ENCODE measurements at regions not wholly inside any gene's neighbourhood (a gene's known extent, or its start where the extent isn't known, plus 50 kb on each side); places are given as distances from the start of the nearest gene placed in this dataset.

- H2BK120ac ChIP-seq (ENCODE audit: low read depth, low read length, poor library complexity, severe bottlenecking), result no peak overlapping the region
Observed at GRCh38 chr6:15715060-15715459, 52.2 kb upstream of the DTNBP1 start.

More at GRCh38 chr6:15715060-15715459, 52.2 kb upstream of the DTNBP1 start:
- no peak for DNase-seq
- H3K14ac ChIP-seq (ENCODE audit: insufficient read depth, low read length), result no peak overlapping the region
- no peaks in the 10 kb centered on the region for H4K20me1 ChIP-seq (ENCODE audit: control insufficient read depth, insufficient read depth, insufficient read length)
- no peak overlapping the region for H2AK5ac ChIP-seq (ENCODE audit: insufficient read length, low read length)
- no peaks in the 10 kb centered on the region for H3K27me3 Mint-ChIP-seq (ENCODE audit: low read depth)
- H3K23ac ChIP-seq (ENCODE audit: insufficient read length, low read depth, low read length), result no peak overlapping the region
- peaks cover 2 to 19% (median 10%) of the 10 kb centered on the region in 3 experiments for H3K36me3 Mint-ChIP-seq (ENCODE audit: insufficient read depth in 1 of 3, low read depth in 3 of 3)
- H3K27ac ChIP-seq (ENCODE audit: insufficient read length, low read depth, low read length), result no peak overlapping the region
- no peaks in the 10 kb centered on the region for H3K79me2 ChIP-seq (ENCODE audit: insufficient read depth, low read length)
- H4K5ac ChIP-seq (ENCODE audit: insufficient read length, low read depth, low read length), result no peak overlapping the region
- H2BK20ac ChIP-seq (ENCODE audit: low read depth, low read length, poor library complexity, severe bottlenecking), result no peak overlapping the region
- H2AFZ ChIP-seq (ENCODE audit: low read length), result no peak overlapping the region
- H3K79me1 ChIP-seq (ENCODE audit: insufficient read depth, low read depth, low read length, poor library complexity, severe bottlenecking), result no peaks in the 10 kb centered on the region
- H2BK12ac ChIP-seq (ENCODE audit: insufficient read length, low read depth, low read length), result no peak overlapping the region
- H3K56ac ChIP-seq (ENCODE audit: insufficient read length, low read depth, low read length), result no peak overlapping the region
- no peak overlapping the region for H3T11ph ChIP-seq (ENCODE audit: low read length)
- H3K27ac Mint-ChIP-seq, result no peak overlapping the region
- peaks cover 3 to 6% of the 10 kb centered on the region in 2 experiments; a peak in 2 of 4 replicates for H3K4me1 Mint-ChIP-seq
- H3K9ac ChIP-seq (ENCODE audit: extremely low read depth, insufficient read length, low read length), result no peak overlapping the region
- H3K18ac ChIP-seq (ENCODE audit: insufficient read length, low read depth, low read length), result no peak overlapping the region
- no CpG with 5 or more reads among the region's 3 CpGs for WGBS (ENCODE audit: extremely low coverage, insufficient read length, low lambda C conversion rate)
- no peak overlapping the region for H3K4me3 Mint-ChIP-seq
- H3K4me2 ChIP-seq (ENCODE audit: insufficient read depth, insufficient read length, low read length), result no peak overlapping the region
- no peak overlapping the region for H2BK5ac ChIP-seq (ENCODE audit: insufficient read length, low read length)
- no peak overlapping the region for H3K4ac ChIP-seq (ENCODE audit: low read depth, low read length)
- no peak overlapping the region for H4K8ac ChIP-seq (replicated peaks; ENCODE audit: insufficient read length, low read depth, low read length)
- H4K91ac ChIP-seq (ENCODE audit: insufficient read length, low read depth, low read length), result no peak overlapping the region
- no peaks in the 10 kb centered on the region for H3K4me1 ChIP-seq (ENCODE audit: insufficient read depth, low read length)
- peaks cover 17 to 22% of the 10 kb centered on the region in 2 experiments; a peak in 4 of 5 replicates for H3K9me3 Mint-ChIP-seq
- no peak overlapping the region for H2BK15ac ChIP-seq (ENCODE audit: low read depth, low read length)
- no peaks in the 10 kb centered on the region for H3K9me3 ChIP-seq (ENCODE audit: control insufficient read depth, low read depth, low read length)
- H3K27me3 ChIP-seq (ENCODE audit: insufficient read depth, low read length), result no peaks in the 10 kb centered on the region
- TF ChIP-seq CTCF (conservative IDR thresholded peaks at IDR 0.05), result no peak
- no peaks in the 10 kb centered on the region for H3K23me2 ChIP-seq (ENCODE audit: insufficient read length, low read depth, low read length, poor library complexity, severe bottlenecking)
